ENCODE measurements at regions not wholly inside any gene's neighbourhood (a gene's known extent, or its start where the extent isn't known, plus 50 kb on each side); places are given as distances from the start of the nearest gene placed in this dataset.

DNA sequence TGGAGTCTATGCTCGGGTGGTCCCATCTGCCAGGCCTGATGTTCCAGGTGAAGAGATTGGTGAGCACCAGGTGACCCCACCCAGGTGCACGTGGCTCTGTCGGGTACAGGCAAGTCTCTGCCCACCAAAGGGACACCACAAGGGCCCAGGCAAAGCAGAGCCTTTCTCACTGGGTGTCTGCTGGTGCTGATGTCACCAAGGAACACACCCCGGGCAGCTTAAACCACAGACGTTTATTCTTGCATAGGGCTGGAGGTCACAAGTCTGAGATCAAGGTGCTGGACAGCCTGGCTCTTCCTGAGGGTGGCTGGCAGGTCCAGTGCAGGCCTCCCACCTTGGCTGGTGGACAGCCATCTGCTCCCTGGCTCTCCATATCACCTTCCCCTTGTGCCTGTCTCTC lies 100.7 kb upstream of the CD93 start:
- Histone ChIP-seq H3K9me3 (no peaks in the 10 kb centered on the region), H3K27ac (no peak overlapping the region), H3K4me1 (ENCODE audit: control insufficient read depth in 1 of 2, low read depth in 2 of 2) (peaks cover 0 to 5% of the 10 kb centered on the region in 2 donors), H3K27me3 (replicated peaks; ENCODE audit: insufficient read depth) (no peaks in the 10 kb centered on the region), H3K4me3 (no peak overlapping the region), H3K36me3 (no peaks in the 10 kb centered on the region)
- DNase-seq (ENCODE audit: low spot score) (no peak), ATAC-seq (ENCODE audit: insufficient number of reproducible peaks, low FRiP score, low read depth) (no peak)
- TF ChIP-seq, protein P1, sequence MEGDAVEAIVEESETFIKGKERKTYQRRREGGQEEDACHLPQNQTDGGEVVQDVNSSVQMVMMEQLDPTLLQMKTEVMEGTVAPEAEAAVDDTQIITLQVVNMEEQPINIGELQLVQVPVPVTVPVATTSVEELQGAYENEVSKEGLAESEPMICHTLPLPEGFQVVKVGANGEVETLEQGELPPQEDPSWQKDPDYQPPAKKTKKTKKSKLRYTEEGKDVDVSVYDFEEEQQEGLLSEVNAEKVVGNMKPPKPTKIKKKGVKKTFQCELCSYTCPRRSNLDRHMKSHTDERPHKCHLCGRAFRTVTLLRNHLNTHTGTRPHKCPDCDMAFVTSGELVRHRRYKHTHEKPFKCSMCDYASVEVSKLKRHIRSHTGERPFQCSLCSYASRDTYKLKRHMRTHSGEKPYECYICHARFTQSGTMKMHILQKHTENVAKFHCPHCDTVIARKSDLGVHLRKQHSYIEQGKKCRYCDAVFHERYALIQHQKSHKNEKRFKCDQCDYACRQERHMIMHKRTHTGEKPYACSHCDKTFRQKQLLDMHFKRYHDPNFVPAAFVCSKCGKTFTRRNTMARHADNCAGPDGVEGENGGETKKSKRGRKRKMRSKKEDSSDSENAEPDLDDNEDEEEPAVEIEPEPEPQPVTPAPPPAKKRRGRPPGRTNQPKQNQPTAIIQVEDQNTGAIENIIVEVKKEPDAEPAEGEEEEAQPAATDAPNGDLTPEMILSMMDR (IDR thresholded peaks at IDR 0.05): no peak

DNA sequence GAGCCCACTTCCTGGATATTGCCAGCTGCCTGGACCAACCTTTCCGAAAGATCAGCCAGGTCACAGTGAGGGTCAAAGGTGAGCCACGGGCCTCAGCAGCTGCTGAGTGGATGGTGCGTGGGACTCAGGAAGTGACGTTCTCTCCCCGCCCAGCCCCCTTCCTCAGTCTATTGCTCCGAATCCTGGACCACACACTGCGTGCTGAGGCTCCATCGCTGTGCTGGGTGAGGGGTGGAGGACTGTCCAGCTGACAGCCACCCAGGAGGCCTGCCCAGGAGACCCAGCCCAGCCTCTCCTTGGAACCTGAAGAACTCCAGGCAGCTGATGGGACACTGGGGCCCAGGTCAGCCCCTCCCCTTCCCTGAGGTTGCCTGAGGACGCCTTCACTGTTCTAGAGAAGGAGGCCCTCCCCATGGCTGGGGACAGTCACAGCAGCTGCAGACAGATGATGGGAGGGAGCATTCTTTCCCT lies 94.4 kb upstream of the CD93 start:
- Histone ChIP-seq H3K27ac (no peak overlapping the region), H3K4me3 (no peak overlapping the region), H3K36me3 (no peaks in the 10 kb centered on the region), H3K9me3 (no peaks in the 10 kb centered on the region), H3K27me3 (replicated peaks; ENCODE audit: insufficient read depth) (no peaks in the 10 kb centered on the region), H3K4me1 (ENCODE audit: control insufficient read depth in 1 of 2, low read depth in 2 of 2) (no peaks in the 10 kb centered on the region)
- TF ChIP-seq, protein P1 (IDR thresholded peaks at IDR 0.05): no peak
- DNase-seq (ENCODE audit: low spot score) (no peak), ATAC-seq (ENCODE audit: insufficient number of reproducible peaks, low FRiP score, low read depth) (no peak)

DNA sequence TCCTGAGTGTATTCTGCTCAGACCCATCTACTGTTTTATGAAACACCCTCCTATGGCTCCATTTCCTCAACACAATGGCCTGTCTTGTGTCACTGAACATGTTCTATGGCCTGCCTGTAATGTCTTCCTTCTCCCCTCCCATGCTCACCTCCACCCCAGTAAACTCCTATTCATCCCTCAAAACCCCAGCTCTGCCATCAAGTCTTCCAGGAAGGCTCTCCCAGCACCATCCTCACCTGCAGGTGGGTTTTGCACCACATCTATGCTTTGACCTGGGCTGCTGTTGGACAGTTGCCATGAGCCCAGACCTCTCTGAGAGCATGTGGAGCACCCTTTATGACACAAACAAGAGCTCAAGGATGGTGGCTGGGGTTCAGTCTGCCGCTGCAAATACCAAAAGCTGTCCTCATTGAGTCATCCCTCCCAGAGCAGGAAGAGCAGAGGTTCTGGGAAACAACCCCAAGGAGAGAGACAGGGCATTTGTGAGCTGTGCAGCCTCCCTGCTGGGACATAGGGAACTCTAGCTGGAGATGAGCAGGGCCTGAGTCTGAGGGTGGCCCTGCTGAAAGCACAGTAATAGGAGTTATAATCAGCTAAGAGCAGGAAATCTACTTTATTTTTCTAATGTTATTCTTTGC lies 93.8 kb upstream of the CD93 start:
- Histone ChIP-seq H3K27me3 (replicated peaks; ENCODE audit: insufficient read depth) (no peaks in the 10 kb centered on the region), H3K27ac (no peak overlapping the region), H3K4me1 (ENCODE audit: control insufficient read depth in 1 of 2, low read depth in 2 of 2) (no peaks in the 10 kb centered on the region), H3K4me3 (no peak overlapping the region), H3K9me3 (no peaks in the 10 kb centered on the region), H3K36me3 (no peaks in the 10 kb centered on the region)
- DNase-seq (ENCODE audit: low spot score): no peak
- no peak for ATAC-seq (ENCODE audit: insufficient number of reproducible peaks, low FRiP score, low read depth)
- TF ChIP-seq, protein P1 (IDR thresholded peaks at IDR 0.05): no peak

DNA sequence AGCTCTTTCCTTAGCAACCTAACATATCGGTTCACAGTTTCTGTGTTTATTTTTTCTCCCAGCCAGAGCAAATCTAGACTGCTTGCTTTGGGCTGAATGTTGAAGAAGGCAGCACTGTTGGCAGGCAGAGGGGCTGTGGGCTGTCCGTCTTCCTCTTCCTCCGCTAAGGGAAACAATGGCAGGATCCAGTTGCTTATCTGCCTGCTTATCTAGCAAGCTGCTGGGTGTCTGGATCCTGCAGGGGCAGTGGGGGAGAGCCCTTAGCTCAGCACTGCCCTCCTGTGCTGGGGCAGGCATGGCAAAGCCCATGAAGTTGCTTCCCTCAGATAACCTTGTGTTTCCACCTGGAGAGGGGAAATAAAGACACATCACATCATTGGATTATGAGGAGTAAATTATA lies 92.7 kb upstream of the CD93 start:
- Histone ChIP-seq H3K9me3 (no peaks in the 10 kb centered on the region), H3K4me1 (ENCODE audit: control insufficient read depth in 1 of 2, low read depth in 2 of 2) (no peaks in the 10 kb centered on the region), H3K4me3 (no peak overlapping the region), H3K27ac (no peak overlapping the region), H3K27me3 (replicated peaks; ENCODE audit: insufficient read depth) (no peaks in the 10 kb centered on the region), H3K36me3 (no peaks in the 10 kb centered on the region)
- DNase-seq (ENCODE audit: low spot score) (no peak), ATAC-seq (ENCODE audit: insufficient number of reproducible peaks, low FRiP score, low read depth) (no peak)
- TF ChIP-seq, protein P1 (IDR thresholded peaks at IDR 0.05): no peak

DNA sequence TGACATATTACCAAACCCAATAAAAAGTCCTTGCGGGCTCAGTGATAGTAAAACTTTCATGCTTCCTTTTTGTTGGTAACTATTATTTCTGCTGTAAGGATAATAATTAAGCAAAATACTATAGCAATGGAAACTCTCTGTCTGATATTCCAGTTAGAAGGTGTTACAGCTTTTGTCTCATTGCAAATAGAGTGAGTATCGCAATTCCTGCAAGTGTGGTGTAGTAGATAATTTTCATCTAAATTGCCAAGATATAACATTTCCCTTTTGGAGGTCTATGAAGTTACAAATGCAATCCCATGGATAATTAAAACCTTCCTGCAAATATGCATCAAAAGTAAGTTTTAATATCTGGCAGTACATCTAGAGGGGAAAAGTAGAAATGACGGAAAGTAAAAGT lies 88.7 kb upstream of the CD93 start:
- Histone ChIP-seq H3K9me3 (no peaks in the 10 kb centered on the region), H3K36me3 (no peaks in the 10 kb centered on the region), H3K4me1 (ENCODE audit: control insufficient read depth in 1 of 2, low read depth in 2 of 2) (no peaks in the 10 kb centered on the region), H3K4me3 (no peak overlapping the region), H3K27me3 (replicated peaks; ENCODE audit: insufficient read depth) (no peaks in the 10 kb centered on the region), H3K27ac (no peak overlapping the region)
- TF ChIP-seq, protein P1 (IDR thresholded peaks at IDR 0.05): no peak
- DNase-seq (ENCODE audit: low spot score) (no peak), ATAC-seq (ENCODE audit: insufficient number of reproducible peaks, low FRiP score, low read depth) (no peak)
